Smooth muscle cell (in vitro differentiated cells): ENCODE measurements at regions not wholly inside any gene's neighbourhood (a gene's known extent, or its start where the extent isn't known, plus 50 kb on each side); places are given as distances from the start of the nearest gene placed in this dataset.
A peak's percentile ranks its signal among the peaks of the same experiment; 100 is the strongest.

ENCODE experiments used
- DNase-seq: peaks from one replicate; lab custom pipeline; 2025; ENCODE audit not compliant: unreplicated experiment; lab: John Stamatoyannopoulos, UW
- H2AFZ ChIP-seq: fragments of 200-600 bp; sonication (generic); 2 replicates; pipeline ENCODE4 v1.6.0; 2016; ENCODE audit warnings: antibody characterized with exemption, low read depth, mild to moderate bottlenecking
- H3F3A ChIP-seq: fragments of 200-600 bp; sonication (generic); 2 replicates; pipeline ENCODE4 v1.6.0; 2017; ENCODE audit warnings: antibody characterized with exemption, low read depth
- H3K27ac ChIP-seq: fragments of 200-600 bp; sonication (generic); 2 replicates; pipeline ENCODE4 v1.5.1; 2016; ENCODE audit warnings: low read depth, mild to moderate bottlenecking
- H3K27me3 ChIP-seq: fragments of 200-600 bp; sonication (generic); 2 replicates; pipeline ENCODE4 v1.6.1; 2016; ENCODE audit warnings: low read depth, mild to moderate bottlenecking
- H3K36me3 ChIP-seq: fragments of 200-600 bp; sonication (generic); 2 replicates; pipeline ENCODE4 v1.5.1; 2016; ENCODE audit warnings: low read depth
- H3K4me1 ChIP-seq: fragments of 200-600 bp; sonication (generic); 2 replicates; pipeline ENCODE4 v1.5.1; 2016; ENCODE audit warnings: low read depth
- H3K4me2 ChIP-seq: fragments of 200-600 bp; sonication (generic); 2 replicates; pipeline ENCODE4 v1.6.0; 2016; ENCODE audit warnings: mild to moderate bottlenecking
- H3K4me3 ChIP-seq: fragments of 200-600 bp; sonication (generic); 2 replicates; pipeline ENCODE4 v1.5.1; 2016; ENCODE audit warnings: mild to moderate bottlenecking
- H3K79me2 ChIP-seq: fragments of 200-600 bp; sonication (generic); 2 replicates; pipeline ENCODE4 v1.6.0; 2016; ENCODE audit warnings: low read depth, mild to moderate bottlenecking
- H3K9ac ChIP-seq: fragments of 200-600 bp; sonication (generic); 2 replicates; pipeline ENCODE4 v1.6.0; 2016; ENCODE audit warnings: low read depth
- H3K9me3 ChIP-seq: fragments of 200-600 bp; sonication (generic); replicated peaks from 2 replicates; pipeline ENCODE4 v1.5.1; 2016; ENCODE audit warnings: low read depth
- H4K20me1 ChIP-seq: fragments of 200-600 bp; sonication (generic); 2 replicates; pipeline ENCODE4 v1.6.0; 2016; ENCODE audit warnings: low read depth
- CTCF ChIP-seq: fragments of 200-600 bp; sonication (generic); IDR thresholded peaks from 2 replicates; pipeline ENCODE4 v1.5.1; 2017; ENCODE audit warnings: borderline replicate concordance, mild to moderate bottlenecking, antibody characterized with exemption; ENCODE audit not compliant: insufficient read depth, poor library complexity, severe bottlenecking
- WGBS: methylation state at CpG from one replicate; pipeline ENCODE4 v1.1.7; 2016; ENCODE audit warnings: low lambda C conversion rate; 5-methylcytosine and 5-hydroxymethylcytosine counted together

DNA sequence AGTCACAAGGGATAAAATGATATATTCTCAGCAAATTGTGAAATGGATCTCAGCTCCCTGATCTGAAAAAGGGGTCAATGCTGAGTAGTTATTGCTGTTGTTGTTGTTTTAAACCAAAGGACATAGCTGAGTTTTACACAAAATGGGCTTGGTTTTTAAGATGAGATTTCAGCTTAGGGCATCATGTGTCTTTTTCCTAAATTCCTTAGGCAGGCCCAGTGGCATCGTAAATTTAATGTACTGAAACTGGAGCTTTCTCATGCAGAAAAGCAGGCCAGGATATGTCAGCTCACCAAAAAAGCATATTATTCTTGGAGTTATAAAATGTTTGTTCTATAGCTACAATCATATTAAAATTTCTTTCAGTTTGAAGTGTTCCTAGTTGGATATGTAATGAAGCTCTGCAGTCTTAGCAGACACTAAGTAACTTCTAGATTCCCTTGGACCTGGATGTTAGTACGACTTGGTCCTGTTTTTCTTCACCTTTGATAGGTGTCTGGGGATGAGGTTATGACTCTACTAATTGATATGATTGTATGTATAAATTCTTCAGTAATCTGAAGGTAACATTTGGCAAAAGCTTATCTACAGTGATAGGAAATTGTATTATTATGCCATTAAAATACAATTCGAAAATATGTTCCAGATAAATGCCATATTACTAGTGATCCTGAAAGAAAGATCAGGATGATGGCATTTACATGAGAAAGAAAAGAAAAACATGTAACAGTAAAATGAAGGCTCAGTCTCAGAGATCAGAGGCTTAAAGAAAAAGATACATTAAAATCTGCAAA lies 663.3 kb downstream of the RFPL4B start:
- WGBS, result 85% methylated on average over 3 of the region's 3 CpGs
- Histone ChIP-seq H3K36me3 (no peaks in the 10 kb centered on the region), H3F3A (peaks cover 5% of the 10 kb centered on the region), H3K27me3 (no peaks in the 10 kb centered on the region), H3K4me2 (peak overlapping the region; percentile 24), H3K9me3 (no peaks in the 10 kb centered on the region), H3K79me2 (no peaks in the 10 kb centered on the region), H3K4me1 (peaks cover 8% of the 10 kb centered on the region), H3K27ac (peak overlapping the region; percentile 33), H2AFZ (peak overlapping the region; percentile 5), H3K4me3 (no peak overlapping the region), H4K20me1 (no peaks in the 10 kb centered on the region), H3K9ac (no peak overlapping the region)
- DNase-seq, result no peak
- no peak for TF ChIP-seq CTCF

DNA sequence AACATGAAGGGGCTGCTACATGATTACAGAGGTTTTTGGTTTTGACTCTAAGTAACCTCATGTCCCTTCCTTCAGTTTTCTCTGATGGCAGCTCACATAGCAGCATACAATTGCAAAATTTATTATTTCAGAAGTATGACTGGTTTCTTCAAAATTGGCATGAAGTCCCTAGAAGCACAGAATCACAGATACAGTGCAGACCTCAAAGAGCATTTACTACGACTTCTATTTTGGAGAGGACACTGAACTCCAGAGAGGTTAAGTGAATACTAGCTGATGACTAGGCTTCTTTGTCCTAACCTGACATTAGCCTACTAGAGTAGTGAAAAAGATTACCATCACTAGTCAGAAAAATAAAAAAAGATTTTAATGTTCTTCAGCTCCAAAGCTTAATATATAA lies 664.3 kb downstream of the RFPL4B start:
- no peaks in the 10 kb centered on the region for H3F3A ChIP-seq
- no peak overlapping the region for H3K4me3 ChIP-seq
- no peak overlapping the region for H3K9ac ChIP-seq
- no peak overlapping the region for H3K27ac ChIP-seq
- TF ChIP-seq CTCF, result no peak
- no peaks in the 10 kb centered on the region for H4K20me1 ChIP-seq
- H3K27me3 ChIP-seq, result no peaks in the 10 kb centered on the region
- no peak overlapping the region for H3K4me2 ChIP-seq
- H3K9me3 ChIP-seq, result no peaks in the 10 kb centered on the region
- 0% methylated on average over 1 of the region's 1 CpG for WGBS
- H3K79me2 ChIP-seq, result no peaks in the 10 kb centered on the region
- DNase-seq, result no peak
- no peak overlapping the region for H2AFZ ChIP-seq
- H3K36me3 ChIP-seq, result no peaks in the 10 kb centered on the region
- peaks cover 8% of the 10 kb centered on the region for H3K4me1 ChIP-seq

DNA sequence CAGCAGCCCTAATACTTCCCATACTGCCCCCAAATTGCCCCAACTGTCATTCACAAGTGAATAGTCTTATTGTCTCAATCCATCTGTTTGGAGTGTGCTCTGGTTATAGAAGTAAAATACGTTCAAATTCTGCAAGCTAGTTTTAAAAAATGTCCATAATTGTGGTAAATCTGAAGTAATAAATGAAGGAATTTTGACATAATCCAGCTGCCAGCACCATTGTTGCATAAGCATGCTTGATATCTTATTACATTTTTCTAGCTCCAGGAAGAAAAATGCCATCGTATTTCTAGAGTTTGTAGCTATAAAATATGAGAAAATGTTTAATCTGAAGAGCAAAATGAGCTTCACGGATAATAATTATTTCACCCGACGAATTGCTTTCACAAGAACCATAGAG lies 664.7 kb downstream of the RFPL4B start:
- 66% methylated on average over 5 of the region's 5 CpGs for WGBS
- no peaks in the 10 kb centered on the region for H3K27me3 ChIP-seq
- no peak overlapping the region for H2AFZ ChIP-seq
- H3K9ac ChIP-seq, result no peak overlapping the region
- no peaks in the 10 kb centered on the region for H3K9me3 ChIP-seq
- H3K4me2 ChIP-seq, result no peak overlapping the region
- peaks cover 8% of the 10 kb centered on the region for H3K4me1 ChIP-seq
- H3K36me3 ChIP-seq, result no peaks in the 10 kb centered on the region
- H3K4me3 ChIP-seq, result no peak overlapping the region
- TF ChIP-seq CTCF, result no peak
- H3F3A ChIP-seq, result no peaks in the 10 kb centered on the region
- H3K79me2 ChIP-seq, result no peaks in the 10 kb centered on the region
- no peak overlapping the region for H3K27ac ChIP-seq
- no peaks in the 10 kb centered on the region for H4K20me1 ChIP-seq
- DNase-seq, result no peak

GRCh38 chr6:113015249-113015648 lies 668.1 kb downstream of the RFPL4B start:
- WGBS, result 64% methylated on average over 8 of the region's 8 CpGs
- DNase-seq, result no peak
- peak overlapping the region; percentile 46 for H3K27ac ChIP-seq

More at GRCh38 chr6:113015249-113015648, 668.1 kb downstream of the RFPL4B start:
- no peak overlapping the region for H3K9ac ChIP-seq
- H3K36me3 ChIP-seq, result no peaks in the 10 kb centered on the region
- no peak overlapping the region for H2AFZ ChIP-seq
- no peaks in the 10 kb centered on the region for H3K9me3 ChIP-seq
- no peaks in the 10 kb centered on the region for H4K20me1 ChIP-seq
- H3K4me2 ChIP-seq, result no peak overlapping the region
- H3K4me3 ChIP-seq, result no peak overlapping the region
- peaks cover 20% of the 10 kb centered on the region for H3K4me1 ChIP-seq
- TF ChIP-seq CTCF, result no peak
- H3F3A ChIP-seq, result no peaks in the 10 kb centered on the region
- no peaks in the 10 kb centered on the region for H3K79me2 ChIP-seq
- H3K27me3 ChIP-seq, result no peaks in the 10 kb centered on the region
